ENCODE measurements at regions not wholly inside any gene's neighbourhood (a gene's known extent, or its start where the extent isn't known, plus 50 kb on each side); places are given as distances from the start of the nearest gene placed in this dataset.

DNA sequence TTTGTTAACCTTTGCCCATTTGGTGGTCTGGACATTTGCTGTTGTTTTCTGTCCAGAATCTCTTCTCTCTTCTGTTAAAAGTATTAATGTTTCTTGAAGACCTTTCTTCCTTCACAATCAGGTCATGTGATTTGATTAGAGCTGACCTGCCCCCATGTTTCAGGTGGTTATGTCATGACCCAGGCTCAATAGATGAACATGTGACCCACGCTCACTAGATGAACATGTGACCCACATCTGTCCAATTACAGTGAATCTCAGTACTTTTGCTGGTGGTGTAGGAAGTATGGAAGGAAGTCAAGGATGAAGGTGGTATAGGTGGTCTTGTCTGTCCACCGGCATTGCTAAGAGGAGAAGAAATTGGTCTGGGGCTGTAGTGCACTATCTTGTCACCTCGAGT is 289.1 kb upstream of the JAG1 start:
- no peak for DNase-seq (ENCODE audit: low read depth)
- TF ChIP-seq, protein P1, sequence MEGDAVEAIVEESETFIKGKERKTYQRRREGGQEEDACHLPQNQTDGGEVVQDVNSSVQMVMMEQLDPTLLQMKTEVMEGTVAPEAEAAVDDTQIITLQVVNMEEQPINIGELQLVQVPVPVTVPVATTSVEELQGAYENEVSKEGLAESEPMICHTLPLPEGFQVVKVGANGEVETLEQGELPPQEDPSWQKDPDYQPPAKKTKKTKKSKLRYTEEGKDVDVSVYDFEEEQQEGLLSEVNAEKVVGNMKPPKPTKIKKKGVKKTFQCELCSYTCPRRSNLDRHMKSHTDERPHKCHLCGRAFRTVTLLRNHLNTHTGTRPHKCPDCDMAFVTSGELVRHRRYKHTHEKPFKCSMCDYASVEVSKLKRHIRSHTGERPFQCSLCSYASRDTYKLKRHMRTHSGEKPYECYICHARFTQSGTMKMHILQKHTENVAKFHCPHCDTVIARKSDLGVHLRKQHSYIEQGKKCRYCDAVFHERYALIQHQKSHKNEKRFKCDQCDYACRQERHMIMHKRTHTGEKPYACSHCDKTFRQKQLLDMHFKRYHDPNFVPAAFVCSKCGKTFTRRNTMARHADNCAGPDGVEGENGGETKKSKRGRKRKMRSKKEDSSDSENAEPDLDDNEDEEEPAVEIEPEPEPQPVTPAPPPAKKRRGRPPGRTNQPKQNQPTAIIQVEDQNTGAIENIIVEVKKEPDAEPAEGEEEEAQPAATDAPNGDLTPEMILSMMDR (IDR thresholded peaks at IDR 0.05; ENCODE audit: low read depth, low read length, missing control alignments), result no peak
- no peak overlapping the region for H3K4me3 ChIP-seq (ENCODE audit: low read depth, low read length)
- in situ Hi-C loops (cut with HindIII; ENCODE audit: low sequenced_read_pairs), result no loop called here

DNA sequence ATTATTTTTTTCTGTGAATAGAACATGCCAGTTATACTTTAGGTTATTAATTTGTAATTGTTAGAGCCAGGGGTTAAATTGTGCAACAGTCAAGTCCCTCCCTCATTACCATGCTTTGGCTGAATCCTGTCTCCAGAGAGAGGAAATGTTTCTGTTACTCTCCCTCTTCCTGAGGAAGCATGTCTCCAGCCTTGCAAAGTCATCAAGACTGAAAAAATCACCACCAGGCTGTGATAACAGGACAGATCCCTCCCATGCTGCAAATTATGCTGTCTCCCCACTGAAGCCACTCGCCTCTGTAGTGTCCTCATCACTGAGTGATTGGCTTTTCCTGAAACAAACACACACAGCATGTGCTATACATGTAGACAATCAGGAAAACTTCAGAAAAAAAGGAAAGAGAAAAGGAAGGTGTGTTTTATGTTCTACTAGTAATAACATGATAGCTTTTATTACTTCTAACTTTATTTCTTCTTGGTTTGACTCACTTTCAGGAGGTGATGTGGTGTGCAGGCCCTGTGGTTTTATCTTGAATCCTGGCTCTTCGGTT is 290.0 kb upstream of the JAG1 start:
- no peak for DNase-seq (ENCODE audit: low read depth)
- TF ChIP-seq, protein P1 (IDR thresholded peaks at IDR 0.05; ENCODE audit: low read depth, low read length, missing control alignments), result no peak
- no peak overlapping the region for H3K4me3 ChIP-seq (ENCODE audit: low read depth, low read length)
- in situ Hi-C loops (cut with HindIII; ENCODE audit: low sequenced_read_pairs), result no loop called here

DNA sequence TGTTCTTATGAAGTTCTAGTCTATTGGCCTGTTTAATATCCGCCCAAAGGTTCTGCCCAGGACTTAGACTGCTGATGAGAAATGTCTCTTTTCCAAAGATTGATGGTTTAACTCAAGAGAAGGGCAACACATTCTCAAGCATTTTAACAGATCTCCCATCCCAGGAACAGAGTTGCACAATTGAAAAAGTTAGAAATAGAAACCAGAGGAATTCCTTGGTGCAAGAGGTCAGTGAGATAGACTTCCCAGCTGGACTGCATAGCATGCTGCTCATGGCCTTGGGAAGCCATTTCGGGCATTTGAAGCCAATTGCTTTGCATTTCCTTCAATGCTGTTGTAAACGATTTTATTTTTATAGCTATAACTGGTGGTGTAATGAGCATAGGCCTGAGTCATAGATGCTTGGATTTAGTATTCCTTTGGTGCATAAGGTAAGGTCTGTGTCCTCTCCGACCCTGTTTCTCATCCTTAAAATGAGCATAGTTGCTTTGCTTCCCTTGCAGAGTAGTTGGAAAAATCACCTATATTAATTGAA is 292.2 kb upstream of the JAG1 start:
- DNase-seq (ENCODE audit: low read depth), result no peak
- in situ Hi-C loops (cut with HindIII; ENCODE audit: low sequenced_read_pairs), result no loop called here
- TF ChIP-seq, protein P1 (IDR thresholded peaks at IDR 0.05; ENCODE audit: low read depth, low read length, missing control alignments), result no peak
- no peak overlapping the region for H3K4me3 ChIP-seq (ENCODE audit: low read depth, low read length)

DNA sequence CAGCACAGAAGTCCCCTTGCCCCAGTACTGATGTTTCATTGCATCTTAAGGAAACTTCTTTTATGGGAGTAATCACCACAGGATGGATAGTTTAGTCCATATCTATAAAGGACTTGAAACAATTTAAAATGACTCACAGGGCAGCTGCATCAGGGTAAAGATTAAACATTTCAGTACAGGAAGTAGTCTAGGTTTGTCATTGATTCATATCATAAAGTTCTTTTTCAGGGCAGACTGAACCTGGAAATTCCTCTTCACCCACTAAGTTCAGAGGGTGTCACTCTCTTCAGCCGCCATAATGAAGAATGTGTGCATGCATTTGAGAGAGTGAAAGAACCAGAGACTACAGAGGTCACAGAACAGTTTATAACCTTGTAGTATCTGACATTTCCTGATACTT is 296.3 kb upstream of the JAG1 start:
- in situ Hi-C loops (cut with HindIII; ENCODE audit: low sequenced_read_pairs), result no loop called here
- DNase-seq (ENCODE audit: low read depth), result no peak

DNA sequence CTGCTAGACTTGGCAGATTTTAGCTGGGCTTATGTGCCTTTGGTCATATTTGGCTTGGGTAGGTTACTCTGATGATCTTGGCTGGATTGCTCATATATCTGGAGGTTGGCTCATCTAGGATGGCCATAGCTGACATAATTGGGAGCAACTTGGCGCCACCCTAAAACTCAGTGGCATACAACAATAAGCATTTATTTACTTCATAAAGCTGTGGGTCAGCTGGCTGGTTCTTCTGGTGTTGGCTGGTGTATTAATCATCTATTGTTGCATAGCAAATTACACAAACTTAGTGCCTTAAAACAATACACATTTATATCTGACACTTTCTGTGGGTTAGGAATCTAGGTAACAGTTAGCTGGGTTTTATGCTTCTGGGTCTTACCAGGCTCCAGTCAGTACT is 297.3 kb upstream of the JAG1 start:
- in situ Hi-C loops (cut with HindIII; ENCODE audit: low sequenced_read_pairs), result no loop called here
- no peak for DNase-seq (ENCODE audit: low read depth)
- TF ChIP-seq, protein P1 (IDR thresholded peaks at IDR 0.05; ENCODE audit: low read depth, low read length, missing control alignments), result no peak
- H3K4me3 ChIP-seq (ENCODE audit: low read depth, low read length), result no peak overlapping the region

More for the DNA sequence above, 296.3 kb upstream of the JAG1 start:
- TF ChIP-seq, protein P1 (IDR thresholded peaks at IDR 0.05; ENCODE audit: low read depth, low read length, missing control alignments), result no peak
- no peak overlapping the region for H3K4me3 ChIP-seq (ENCODE audit: low read depth, low read length)

DNA sequence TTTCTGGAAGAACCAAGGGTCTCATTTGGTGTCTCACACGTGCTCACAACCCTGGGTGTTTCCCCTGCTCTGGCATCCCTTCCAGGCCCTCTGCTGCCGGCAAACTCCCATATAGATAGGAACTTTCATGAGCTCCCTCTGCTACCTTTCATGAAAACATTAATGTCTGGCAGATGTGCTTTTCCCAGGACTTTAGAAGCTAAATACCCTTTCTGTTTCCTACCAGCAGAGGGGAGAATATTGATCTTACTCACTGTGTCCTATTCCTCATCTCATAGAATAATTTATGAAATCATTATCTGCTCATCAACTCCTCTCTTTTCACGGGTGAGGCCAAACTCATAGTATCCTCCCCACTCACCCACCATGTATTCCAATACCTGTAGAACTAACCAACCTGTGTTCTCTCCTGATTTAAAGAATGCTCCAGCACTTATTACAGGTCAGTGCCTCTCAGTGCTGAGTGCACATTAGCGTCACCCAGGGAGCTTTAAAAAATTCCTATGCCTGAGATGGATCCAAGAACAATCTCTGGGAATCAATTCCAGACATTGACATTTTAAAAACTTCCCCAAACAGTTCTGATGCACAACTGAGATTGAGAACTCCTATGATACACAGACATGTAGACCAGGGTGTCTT is 298.5 kb upstream of the JAG1 start:
- TF ChIP-seq, protein P1 (IDR thresholded peaks at IDR 0.05; ENCODE audit: low read depth, low read length, missing control alignments), result no peak
- in situ Hi-C loops (cut with HindIII; ENCODE audit: low sequenced_read_pairs), result no loop called here
- no peak for DNase-seq (ENCODE audit: low read depth)
- no peak overlapping the region for H3K4me3 ChIP-seq (ENCODE audit: low read depth, low read length)

All from astrocyte of the cerebellum (primary cell).